SU-DHL-6 (cell line): ENCODE measurements at regions not wholly inside any gene's neighbourhood (a gene's known extent, or its start where the extent isn't known, plus 50 kb on each side); places are given as distances from the start of the nearest gene placed in this dataset.

Experiments
- H2AFZ ChIP-seq: fragments of 200-600 bp; sonication (generic); 2 replicates; pipeline ENCODE4 v1.6.1; 2014; ENCODE audit warnings: low read depth, mild to moderate bottlenecking, moderate library complexity, mixed read lengths, antibody characterized with exemption, low read length; ENCODE audit not compliant: severe bottlenecking
- H3F3A ChIP-seq: fragments of 200-600 bp; shearing (Covaris generic); 2 replicates; pipeline ENCODE4 v1.6.0; 2016; ENCODE audit warnings: antibody characterized with exemption, mild to moderate bottlenecking; ENCODE audit not compliant: insufficient read depth
- H3K27ac ChIP-seq: fragments of 200-600 bp; sonication (generic); 2 replicates; pipeline ENCODE4 v1.5.1; 2016; ENCODE audit warnings: low read depth, mild to moderate bottlenecking, low read length, moderate library complexity, mixed read lengths
- H3K27me3 ChIP-seq: fragments of 200-600 bp; sonication (generic), shearing (Covaris generic); 2 replicates; pipeline ENCODE4 v1.6.0; 2014; ENCODE audit warnings: mild to moderate bottlenecking, low read length
- H3K36me3 ChIP-seq: fragments of 200-600 bp; sonication (generic); 2 replicates; pipeline ENCODE4 v1.6.1; 2014; ENCODE audit warnings: mild to moderate bottlenecking, low read length, mixed read lengths
- H3K4me2 ChIP-seq: fragments of 300-600, 200-600 bp; shearing (Covaris generic), sonication (generic); 2 replicates; pipeline ENCODE4 v1.6.0; 2014; ENCODE audit warnings: low read length, low read depth, mild to moderate bottlenecking; ENCODE audit not compliant: poor library complexity, severe bottlenecking
- H3K4me3 ChIP-seq: fragments of 200-600 bp; sonication (generic); 2 replicates; pipeline ENCODE4 v1.5.1; 2014; ENCODE audit warnings: antibody characterized with exemption, low read length, mild to moderate bottlenecking, mixed read lengths; ENCODE audit not compliant: insufficient read depth, poor library complexity, severe bottlenecking
- H3K79me2 ChIP-seq: fragments of 200-600 bp; sonication (generic); 2 replicates; pipeline ENCODE4 v1.6.1; 2014; ENCODE audit warnings: mild to moderate bottlenecking, low read length, moderate library complexity; ENCODE audit not compliant: insufficient read depth
- H3K9ac ChIP-seq: fragments of 200-600 bp; sonication (generic); 2 replicates; pipeline ENCODE4 v1.7.0; 2014; ENCODE audit warnings: mild to moderate bottlenecking, low read length
- H3K9me2 ChIP-seq: fragments of 200-600 bp; sonication (generic); replicated peaks from 2 replicates; pipeline ENCODE4 v1.6.1; 2014; ENCODE audit warnings: low read length; ENCODE audit not compliant: insufficient read depth
- H3K9me3 ChIP-seq: fragments of 200-600 bp; sonication (generic); 2 replicates; pipeline ENCODE4 v1.6.1; 2014; ENCODE audit warnings: low read length, mixed read lengths; ENCODE audit not compliant: insufficient read depth
- H4K20me1 ChIP-seq: fragments of 200-600 bp; sonication (generic); 2 replicates; pipeline ENCODE4 v1.6.1; 2014; ENCODE audit warnings: low read depth, mild to moderate bottlenecking, antibody characterized with exemption, low read length, moderate library complexity, mixed read lengths
- EZH2phosphoT487 ChIP-seq: fragments of 200-600 bp; sonication (generic), shearing (Covaris generic); conservative IDR thresholded peaks from 2 replicates; pipeline ENCODE4 v1.6.1; 2018; ENCODE audit warnings: mild to moderate bottlenecking, antibody characterized with exemption, low read length, moderate library complexity, mixed read lengths
- TF ChIP-seq, protein P1 (sequence below): fragments of 200-600 bp; sonication (generic); IDR thresholded peaks from one replicate; pipeline ENCODE4 v1.5.1; 2017; ENCODE audit warnings: antibody characterized with exemption, mild to moderate bottlenecking, low read length, moderate library complexity; ENCODE audit not compliant: insufficient read depth, poor library complexity, severe bottlenecking

DNA sequence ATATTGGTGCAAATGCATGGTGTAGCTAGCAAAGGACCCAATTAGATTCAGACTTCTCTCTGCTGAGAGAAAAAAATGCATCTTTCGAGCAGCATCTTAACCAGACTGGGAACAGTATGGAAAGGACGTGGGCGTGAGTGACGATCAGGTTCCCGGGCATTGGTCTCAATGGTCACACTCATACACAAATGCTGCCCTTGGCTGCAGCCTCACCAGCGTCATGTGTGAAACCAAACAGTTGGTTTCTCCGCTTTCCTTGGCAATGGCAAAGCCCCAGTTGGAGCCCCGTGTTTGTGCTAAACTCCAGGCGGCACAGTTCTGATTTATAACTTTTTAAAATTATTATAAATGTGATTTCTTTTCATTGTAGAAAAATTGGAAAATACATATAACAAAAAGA lies 237.8 kb downstream of the SEC61B start:
- Histone ChIP-seq H3K27me3 (no peaks in the 10 kb centered on the region), H2AFZ (no peak overlapping the region), H3F3A (no peaks in the 10 kb centered on the region), H3K36me3 (no peaks in the 10 kb centered on the region), H3K9ac (no peak overlapping the region), H3K9me3 (no peaks in the 10 kb centered on the region), H3K79me2 (no peaks in the 10 kb centered on the region), H3K4me2 (no peak overlapping the region), H4K20me1 (no peaks in the 10 kb centered on the region), H3K27ac (no peak overlapping the region), H3K9me2 (no peaks in the 10 kb centered on the region), H3K4me3 (no peak overlapping the region)
- TF ChIP-seq, protein P1, sequence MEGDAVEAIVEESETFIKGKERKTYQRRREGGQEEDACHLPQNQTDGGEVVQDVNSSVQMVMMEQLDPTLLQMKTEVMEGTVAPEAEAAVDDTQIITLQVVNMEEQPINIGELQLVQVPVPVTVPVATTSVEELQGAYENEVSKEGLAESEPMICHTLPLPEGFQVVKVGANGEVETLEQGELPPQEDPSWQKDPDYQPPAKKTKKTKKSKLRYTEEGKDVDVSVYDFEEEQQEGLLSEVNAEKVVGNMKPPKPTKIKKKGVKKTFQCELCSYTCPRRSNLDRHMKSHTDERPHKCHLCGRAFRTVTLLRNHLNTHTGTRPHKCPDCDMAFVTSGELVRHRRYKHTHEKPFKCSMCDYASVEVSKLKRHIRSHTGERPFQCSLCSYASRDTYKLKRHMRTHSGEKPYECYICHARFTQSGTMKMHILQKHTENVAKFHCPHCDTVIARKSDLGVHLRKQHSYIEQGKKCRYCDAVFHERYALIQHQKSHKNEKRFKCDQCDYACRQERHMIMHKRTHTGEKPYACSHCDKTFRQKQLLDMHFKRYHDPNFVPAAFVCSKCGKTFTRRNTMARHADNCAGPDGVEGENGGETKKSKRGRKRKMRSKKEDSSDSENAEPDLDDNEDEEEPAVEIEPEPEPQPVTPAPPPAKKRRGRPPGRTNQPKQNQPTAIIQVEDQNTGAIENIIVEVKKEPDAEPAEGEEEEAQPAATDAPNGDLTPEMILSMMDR = no peak

DNA sequence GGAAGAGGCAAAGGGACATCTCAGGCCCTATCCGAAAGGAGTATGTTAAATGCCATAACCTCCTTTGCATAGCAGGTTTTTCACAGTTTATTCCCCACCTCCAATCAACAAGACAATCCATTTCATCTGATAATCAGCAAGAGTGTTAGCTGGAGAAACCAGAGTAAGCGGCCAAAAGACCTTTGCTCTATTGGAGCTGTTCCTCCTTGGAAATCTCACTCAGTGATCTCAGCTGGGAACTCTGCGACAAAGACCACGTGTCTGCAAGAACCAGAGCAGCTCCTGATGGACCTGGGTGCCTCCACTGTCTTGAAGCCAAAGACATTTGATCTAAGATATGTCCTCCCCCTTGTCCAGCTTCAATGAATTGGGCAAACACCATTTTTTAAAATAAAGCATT lies 241.0 kb downstream of the SEC61B start:
- Histone ChIP-seq H3K27ac (no peak overlapping the region), H2AFZ (no peak overlapping the region), H3K79me2 (no peaks in the 10 kb centered on the region), H4K20me1 (no peaks in the 10 kb centered on the region), H3F3A (no peaks in the 10 kb centered on the region), H3K36me3 (no peaks in the 10 kb centered on the region), H3K9me3 (no peaks in the 10 kb centered on the region), H3K9me2 (no peaks in the 10 kb centered on the region), H3K27me3 (no peaks in the 10 kb centered on the region), H3K4me3 (no peak overlapping the region), H3K9ac (no peak overlapping the region), H3K4me2 (no peak overlapping the region)
- no peak for TF ChIP-seq EZH2phosphoT487
- TF ChIP-seq, protein P1 = no peak

DNA sequence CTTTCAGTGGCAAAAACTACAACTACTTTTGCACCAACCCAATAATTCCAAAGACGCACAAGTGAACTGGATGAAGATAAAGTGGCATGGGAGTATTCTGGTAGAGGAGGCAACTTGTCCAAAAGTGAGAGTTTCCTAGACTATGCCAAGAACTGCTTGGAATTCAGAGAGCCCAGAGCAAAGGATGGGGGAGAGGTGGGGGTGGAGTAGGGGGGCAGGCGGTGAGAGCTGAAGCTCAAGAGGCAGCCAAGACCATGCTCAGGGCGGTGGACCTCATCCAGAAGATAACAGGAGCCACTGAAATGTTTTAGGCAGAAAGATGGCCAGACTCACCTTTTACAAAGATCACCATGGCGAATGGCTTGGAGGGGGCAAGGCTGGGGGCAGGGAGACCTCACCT lies 242.5 kb downstream of the SEC61B start:
- Histone ChIP-seq H3K4me3 (no peak overlapping the region), H3K27me3 (no peaks in the 10 kb centered on the region), H3K9me2 (no peaks in the 10 kb centered on the region), H3K79me2 (no peaks in the 10 kb centered on the region), H2AFZ (no peak overlapping the region), H4K20me1 (no peaks in the 10 kb centered on the region), H3K9me3 (no peaks in the 10 kb centered on the region), H3K27ac (no peak overlapping the region), H3F3A (no peaks in the 10 kb centered on the region), H3K4me2 (no peak overlapping the region), H3K9ac (no peak overlapping the region), H3K36me3 (no peaks in the 10 kb centered on the region)
- TF ChIP-seq, protein P1 = no peak
- TF ChIP-seq EZH2phosphoT487 = no peak
